ENCODE measurements at regions not wholly inside any gene's neighbourhood (a gene's known extent, or its start where the extent isn't known, plus 50 kb on each side); places are given as distances from the start of the nearest gene placed in this dataset.

DNA sequence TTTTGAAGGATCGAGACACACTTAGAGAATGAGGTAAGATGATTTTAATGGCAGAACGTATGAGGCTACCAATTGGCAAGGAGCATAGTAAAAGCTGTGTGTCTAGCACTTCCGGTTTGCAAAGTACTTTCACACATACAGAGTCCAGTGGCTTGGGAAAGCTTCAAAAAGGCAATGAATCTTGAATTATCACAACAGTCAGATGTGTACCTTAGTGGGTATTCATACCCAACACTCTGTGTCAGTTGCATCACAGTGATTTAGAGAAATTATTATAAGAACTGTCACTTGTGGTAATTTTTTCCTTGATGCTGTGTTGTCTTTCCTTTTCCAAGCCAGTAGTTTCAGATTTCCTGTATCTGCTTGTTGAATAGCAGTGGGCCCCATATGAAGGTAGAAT, 424.1 kb downstream of the PCNX1 start:
- DNase-seq (ENCODE audit: low spot score), result no peak
- ChIA-PET POLR2A (ENCODE audit: low non-redundant PET) (interaction anchor here (0.5 kb wide), 1 partner anchor 124 kb away, joined by 3 read pairs; no protein-coding TSS in a partner anchor), CTCF (no interaction called here)
- TF ChIP-seq, protein P1, sequence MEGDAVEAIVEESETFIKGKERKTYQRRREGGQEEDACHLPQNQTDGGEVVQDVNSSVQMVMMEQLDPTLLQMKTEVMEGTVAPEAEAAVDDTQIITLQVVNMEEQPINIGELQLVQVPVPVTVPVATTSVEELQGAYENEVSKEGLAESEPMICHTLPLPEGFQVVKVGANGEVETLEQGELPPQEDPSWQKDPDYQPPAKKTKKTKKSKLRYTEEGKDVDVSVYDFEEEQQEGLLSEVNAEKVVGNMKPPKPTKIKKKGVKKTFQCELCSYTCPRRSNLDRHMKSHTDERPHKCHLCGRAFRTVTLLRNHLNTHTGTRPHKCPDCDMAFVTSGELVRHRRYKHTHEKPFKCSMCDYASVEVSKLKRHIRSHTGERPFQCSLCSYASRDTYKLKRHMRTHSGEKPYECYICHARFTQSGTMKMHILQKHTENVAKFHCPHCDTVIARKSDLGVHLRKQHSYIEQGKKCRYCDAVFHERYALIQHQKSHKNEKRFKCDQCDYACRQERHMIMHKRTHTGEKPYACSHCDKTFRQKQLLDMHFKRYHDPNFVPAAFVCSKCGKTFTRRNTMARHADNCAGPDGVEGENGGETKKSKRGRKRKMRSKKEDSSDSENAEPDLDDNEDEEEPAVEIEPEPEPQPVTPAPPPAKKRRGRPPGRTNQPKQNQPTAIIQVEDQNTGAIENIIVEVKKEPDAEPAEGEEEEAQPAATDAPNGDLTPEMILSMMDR (conservative IDR thresholded peaks at IDR 0.05; ENCODE audit: low read depth), result no peak
- H3K27ac ChIP-seq, result no peak overlapping the region

DNA sequence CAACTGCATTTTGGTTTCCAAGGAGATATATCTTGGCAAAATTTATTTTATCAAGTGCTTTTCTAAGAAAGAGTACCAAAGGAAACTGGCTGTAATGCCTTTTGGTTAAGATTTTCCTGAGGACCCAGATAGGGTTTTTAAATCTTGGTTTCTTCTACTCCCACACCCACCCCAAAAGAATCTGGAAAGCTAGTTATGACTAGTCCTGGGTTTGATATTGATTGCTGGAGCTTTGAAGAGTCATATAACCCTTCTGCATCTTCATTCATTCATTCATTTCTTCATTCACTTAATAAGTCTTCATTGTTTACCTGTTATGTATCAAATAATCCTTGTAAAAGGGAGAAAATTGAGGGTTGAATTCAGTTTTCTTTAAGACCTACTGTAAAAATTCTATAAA, 425.2 kb downstream of the PCNX1 start:
- CTCF ChIA-PET, result no interaction called here
- TF ChIP-seq, protein P1 (conservative IDR thresholded peaks at IDR 0.05; ENCODE audit: low read depth), result no peak
- H3K27ac ChIP-seq, result no peak overlapping the region
- DNase-seq (ENCODE audit: low spot score), result no peak
- POLR2A ChIA-PET (ENCODE audit: low non-redundant PET), result no interaction called here

GRCh38 chr14:71333705-71334104, 426.4 kb downstream of the PCNX1 start:
- DNase-seq (ENCODE audit: low spot score), result no peak
- POLR2A ChIA-PET (ENCODE audit: low non-redundant PET), result no interaction called here
- no peak overlapping the region for H3K27ac ChIP-seq
- TF ChIP-seq, protein P1 (conservative IDR thresholded peaks at IDR 0.05; ENCODE audit: low read depth), result no peak
- CTCF ChIA-PET, result interaction anchor here (0.5 to 0.8 kb wide), 2 partner anchors 419 to 988 kb away, joined by 3 to 5 read pairs; no protein-coding TSS in a partner anchor

- CTCF ChIA-PET, result interaction anchor here (0.6 kb wide), 1 partner anchor 271 kb away, joined by 3 read pairs; no protein-coding TSS in a partner anchor
- H3K27ac ChIP-seq, result no peak overlapping the region
- TF ChIP-seq, protein P1 (conservative IDR thresholded peaks at IDR 0.05; ENCODE audit: low read depth), result no peak
- POLR2A ChIA-PET (ENCODE audit: low non-redundant PET), result no interaction called here
- no peak for DNase-seq (ENCODE audit: low spot score)
Measured at GRCh38 chr14:71336489-71337192, 429.4 kb downstream of the PCNX1 start.

- DNase-seq (ENCODE audit: low spot score), result no peak
- ChIA-PET CTCF (no interaction called here), POLR2A (ENCODE audit: low non-redundant PET) (no interaction called here)
- H3K27ac ChIP-seq, result no peak overlapping the region
- TF ChIP-seq, protein P1 (conservative IDR thresholded peaks at IDR 0.05; ENCODE audit: low read depth), result no peak
Measured at GRCh38 chr14:71338153-71338552, 430.9 kb downstream of the PCNX1 start.

DNA sequence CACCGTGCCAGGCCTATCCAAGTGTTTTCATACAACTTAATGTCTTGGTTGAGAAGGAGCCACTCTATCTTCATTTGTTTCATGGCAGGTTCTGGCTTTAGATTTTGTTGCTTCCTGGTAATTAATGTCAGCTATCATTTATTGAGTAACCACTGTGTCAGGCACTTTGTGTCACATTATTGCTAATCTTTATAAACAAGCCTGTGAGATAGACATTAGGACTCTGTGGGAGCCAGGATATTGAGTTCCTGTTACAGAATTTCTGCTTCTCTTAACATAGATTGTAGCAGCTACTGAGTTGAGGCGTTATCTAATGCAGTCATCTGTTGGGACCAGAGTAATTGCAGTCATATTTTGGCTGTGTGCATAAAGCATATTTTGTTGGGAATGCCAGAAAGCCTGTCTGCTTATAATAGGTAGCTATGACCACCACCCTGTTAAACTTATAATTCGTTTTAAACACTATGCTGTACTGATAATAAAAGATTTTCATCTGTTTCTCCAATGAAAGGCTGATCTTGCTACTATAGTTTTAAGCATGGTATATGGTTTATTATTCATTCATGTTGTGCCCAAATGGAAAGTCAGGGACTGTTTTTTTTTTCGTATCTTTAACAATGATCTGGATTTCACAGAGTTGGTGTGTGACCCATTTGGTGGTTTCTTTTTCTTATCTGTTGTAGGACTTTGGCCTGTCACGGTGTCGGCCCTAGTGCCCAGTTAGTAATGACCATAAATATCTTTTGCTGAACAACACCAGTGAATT, 432.6 kb downstream of the PCNX1 start:
- TF ChIP-seq, protein P1 (conservative IDR thresholded peaks at IDR 0.05; ENCODE audit: low read depth), result no peak
- CTCF ChIA-PET, result no interaction called here
- POLR2A ChIA-PET (ENCODE audit: low non-redundant PET), result no interaction called here
- no peak for DNase-seq (ENCODE audit: low spot score)
- H3K27ac ChIP-seq, result no peak overlapping the region
